ENCODE measurements at regions not wholly inside any gene's neighbourhood (a gene's known extent, or its start where the extent isn't known, plus 50 kb on each side); places are given as distances from the start of the nearest gene placed in this dataset.
A peak's percentile ranks its signal among the peaks of the same experiment; 100 is the strongest.

- no peak for TF ChIP-seq CTCF (conservative IDR thresholded peaks at IDR 0.05; ENCODE audit: low read depth, low read length)
- no peak overlapping the region for H3K4me3 ChIP-seq (ENCODE audit: low read depth, low read length)
- DNase-seq (ENCODE audit: low read depth) = no peak
Measured at GRCh38 chr2:150846691-150847090, 359.2 kb upstream of the RND3 start.

GRCh38 chr2:150832686-150833085, 345.2 kb upstream of the RND3 start:
- no peak overlapping the region for H3K4me3 ChIP-seq (ENCODE audit: low read depth, low read length)
- no peak for DNase-seq (ENCODE audit: low read depth)
- no peak for TF ChIP-seq CTCF (conservative IDR thresholded peaks at IDR 0.05; ENCODE audit: low read depth, low read length)

GRCh38 chr2:150824118-150824517, 336.7 kb upstream of the RND3 start:
- H3K4me3 ChIP-seq (ENCODE audit: low read depth, low read length) = no peak overlapping the region
- TF ChIP-seq CTCF (conservative IDR thresholded peaks at IDR 0.05; ENCODE audit: low read depth, low read length) = no peak
- DNase-seq (ENCODE audit: low read depth) = no peak

- no peak for DNase-seq (ENCODE audit: low read depth)
- H3K4me3 ChIP-seq (ENCODE audit: low read depth, low read length) = no peak overlapping the region
- TF ChIP-seq CTCF (conservative IDR thresholded peaks at IDR 0.05; ENCODE audit: low read depth, low read length) = no peak
Measured at GRCh38 chr2:150817422-150817821, 330.0 kb upstream of the RND3 start.

GRCh38 chr2:150812664-150813367, 325.3 kb upstream of the RND3 start:
- DNase-seq (ENCODE audit: low read depth) = no peak
- no peak overlapping the region for H3K4me3 ChIP-seq (ENCODE audit: low read depth, low read length)
- no peak for TF ChIP-seq CTCF (conservative IDR thresholded peaks at IDR 0.05; ENCODE audit: low read depth, low read length)

GRCh38 chr2:150812066-150812465, 324.6 kb upstream of the RND3 start:
- H3K4me3 ChIP-seq (ENCODE audit: low read depth, low read length) = no peak overlapping the region
- TF ChIP-seq CTCF (conservative IDR thresholded peaks at IDR 0.05; ENCODE audit: low read depth, low read length) = no peak
- DNase-seq (ENCODE audit: low read depth) = no peak

GRCh38 chr2:150811259-150811855, 323.9 kb upstream of the RND3 start:
- DNase-seq (ENCODE audit: low read depth) = peak; percentile 20
- no peak for TF ChIP-seq CTCF (conservative IDR thresholded peaks at IDR 0.05; ENCODE audit: low read depth, low read length)
- H3K4me3 ChIP-seq (ENCODE audit: low read depth, low read length) = no peak overlapping the region
